ENCODE measurements at regions not wholly inside any gene's neighbourhood (a gene's known extent, or its start where the extent isn't known, plus 50 kb on each side); places are given as distances from the start of the nearest gene placed in this dataset.

GRCh38 chr2:204437815-204438756 is 107.2 kb upstream of the PARD3B start:
- no peak for DNase-seq

- DNase-seq, result no peak
These were observed 104.0 kb upstream of the PARD3B start for GRCh38 chr2:204441316-204441715.

- no peak for DNase-seq
These were observed 100.1 kb upstream of the PARD3B start for GRCh38 chr2:204445149-204445548.

GRCh38 chr2:204447722-204448121 is 97.6 kb upstream of the PARD3B start:
- no peak for DNase-seq

- DNase-seq, result no peak
These were observed 95.3 kb upstream of the PARD3B start for GRCh38 chr2:204449977-204450376.

- no peak for DNase-seq
These were observed 93.5 kb upstream of the PARD3B start for GRCh38 chr2:204451766-204452165.

GRCh38 chr2:204452464-204453023 is 92.7 kb upstream of the PARD3B start:
- peak; percentile 98 for DNase-seq

GRCh38 chr2:204453730-204454167 is 91.5 kb upstream of the PARD3B start:
- peak; percentile 20 for DNase-seq

- no peak for DNase-seq
These were observed 90.4 kb upstream of the PARD3B start for GRCh38 chr2:204454672-204455380.

GRCh38 chr2:204468746-204469429 is 76.4 kb upstream of the PARD3B start:
- peak; percentile 76 for DNase-seq

- DNase-seq, result peak; percentile 9
These were observed 75.1 kb upstream of the PARD3B start for GRCh38 chr2:204470178-204470620.

- DNase-seq, result no peak
These were observed 74.6 kb upstream of the PARD3B start for GRCh38 chr2:204470621-204471196.

GRCh38 chr2:204472375-204472774 is 72.9 kb upstream of the PARD3B start:
- peak; percentile 18 for DNase-seq

- no peak for DNase-seq
These were observed 72.1 kb upstream of the PARD3B start for GRCh38 chr2:204473224-204473623.

- DNase-seq, result no peak
These were observed 69.9 kb upstream of the PARD3B start for GRCh38 chr2:204475399-204475798.

GRCh38 chr2:204477358-204477950 is 67.8 kb upstream of the PARD3B start:
- no peak for DNase-seq

GRCh38 chr2:204479557-204479956 is 65.7 kb upstream of the PARD3B start:
- peak; percentile 36 for DNase-seq

GRCh38 chr2:204480676-204481075 is 64.6 kb upstream of the PARD3B start:
- no peak for DNase-seq

- no peak for DNase-seq
These were observed 61.6 kb upstream of the PARD3B start for GRCh38 chr2:204483608-204484081.

- no peak for DNase-seq
These were observed 59.0 kb upstream of the PARD3B start for GRCh38 chr2:204486321-204486720.

GRCh38 chr2:204486805-204487204 is 58.5 kb upstream of the PARD3B start:
- DNase-seq, result peak; percentile 81
